Suprapubic skin (tissue), 4 donors: ENCODE measurements at regions not wholly inside any gene's neighbourhood (a gene's known extent, or its start where the extent isn't known, plus 50 kb on each side); places are given as distances from the start of the nearest gene placed in this dataset.

Experiments used
- CTCF ChIP-seq, 2 donors: fragments of 200-600 bp in 1 of 2; fragments of 450-650 bp in 1 of 2; sonication (generic) in 1 of 2; IDR thresholded peaks; one replicate each; pipeline ENCODE4 v1.5.1; 2016 to 2019; ENCODE audit warnings: antibody characterized with exemption in 2 of 2, mild to moderate bottlenecking in 1 of 2, moderate library complexity in 1 of 2
- EP300 ChIP-seq: sonication (generic); formaldehyde crosslinking; IDR thresholded peaks from one replicate; pipeline ENCODE4 v1.6.1; 2017; ENCODE audit warnings: antibody characterized with exemption
- POLR2A ChIP-seq, 2 donors: fragments of 450-650 bp; IDR thresholded peaks; one replicate each; pipeline ENCODE4 v1.6.1; 2017; ENCODE audit warnings: antibody characterized with exemption in 2 of 2, mild to moderate bottlenecking in 2 of 2, moderate library complexity in 2 of 2
- POLR2AphosphoS5 ChIP-seq, 3 donors: sonication (generic); formaldehyde crosslinking; IDR thresholded peaks; one replicate each; pipeline ENCODE4 v1.6.1; 2017; ENCODE audit warnings: antibody characterized with exemption in 3 of 3

- TF ChIP-seq POLR2A (IDR thresholded peaks at IDR 0.05), result no peak
- no peak for TF ChIP-seq CTCF (IDR thresholded peaks at IDR 0.05)
- TF ChIP-seq POLR2AphosphoS5 (IDR thresholded peaks at IDR 0.05), result no peak
- TF ChIP-seq EP300, result no peak
Measured at GRCh38 chr18:8507915-8508705, 101.1 kb upstream of the RAB12 start.
